RKO (cell line): ENCODE measurements at regions not wholly inside any gene's neighbourhood (a gene's known extent, or its start where the extent isn't known, plus 50 kb on each side); places are given as distances from the start of the nearest gene placed in this dataset.

Source experiments
- DNase-seq: peaks from one replicate; pipeline ENCODE4 v3.0.0-alpha.2; 2016; ENCODE audit warnings: low spot score

DNA sequence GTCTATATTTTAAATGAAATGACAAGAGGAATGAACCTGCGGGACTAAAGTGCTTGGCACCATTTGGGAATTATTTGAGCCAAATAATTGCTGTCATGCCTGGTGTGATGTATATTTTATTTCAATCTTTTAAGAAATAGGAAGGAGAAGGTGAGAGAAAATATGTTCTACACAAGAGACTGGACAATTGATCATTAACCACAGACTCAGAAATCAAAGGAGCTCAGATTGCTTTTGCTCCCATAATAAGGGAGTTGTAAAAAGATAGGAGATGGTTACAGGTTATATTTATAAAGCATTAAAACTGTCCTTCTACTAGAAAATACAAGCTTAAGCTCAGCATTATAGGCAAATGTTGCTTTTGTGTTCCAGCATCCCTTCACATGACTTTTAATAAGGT lies 515.2 kb upstream of the SULF2 start:
- no peak for DNase-seq

DNA sequence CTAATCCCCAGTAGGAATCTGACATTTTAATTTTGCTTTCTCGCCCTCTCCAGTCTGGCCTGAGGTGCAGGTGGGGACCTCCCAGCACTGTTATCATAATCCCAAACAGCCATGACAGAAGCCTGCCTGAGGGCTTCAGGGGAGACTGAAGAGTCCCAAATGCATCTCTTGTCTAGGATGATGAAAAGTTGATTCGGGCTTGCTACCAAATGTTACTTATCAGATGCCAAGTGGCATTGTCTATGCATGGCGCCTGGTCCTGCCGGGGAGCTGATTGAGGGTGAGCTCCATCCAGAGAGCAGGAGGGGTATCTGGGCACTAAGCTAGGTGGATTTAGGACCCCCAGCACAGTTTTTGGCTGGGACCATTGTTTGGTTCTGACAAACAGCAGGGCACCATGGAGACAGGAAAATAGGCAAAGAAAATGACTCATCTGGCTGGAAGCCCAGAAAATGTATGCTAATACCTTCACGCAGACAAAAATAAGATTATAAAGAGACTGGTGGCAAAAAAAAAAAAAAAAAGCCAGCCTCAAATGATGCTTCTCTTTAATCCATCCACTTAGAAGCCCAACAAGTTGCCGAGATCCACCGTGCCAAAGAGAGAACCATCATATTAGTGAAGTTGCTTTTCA lies 513.7 kb upstream of the SULF2 start:
- DNase-seq = peak; percentile 66

DNA sequence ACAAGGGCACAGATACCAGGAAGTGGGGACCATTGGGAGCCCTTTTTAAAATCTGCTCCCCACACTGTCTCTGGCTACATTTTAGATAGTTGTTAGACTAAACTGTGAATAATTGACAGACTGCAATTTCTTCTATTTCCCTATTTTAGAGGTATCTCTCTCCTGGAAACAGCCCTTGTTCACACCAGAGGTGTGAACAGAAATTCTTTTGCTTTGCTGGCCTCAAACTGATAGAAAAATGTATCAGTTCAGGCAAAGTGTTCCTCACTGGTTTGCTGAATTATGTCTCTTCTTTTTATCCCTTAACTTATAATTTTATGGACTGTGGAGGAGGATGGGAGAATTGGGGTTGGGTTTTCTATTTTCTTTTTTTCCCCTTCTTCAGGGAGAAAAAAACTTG lies 513.2 kb upstream of the SULF2 start:
- DNase-seq = no peak

DNA sequence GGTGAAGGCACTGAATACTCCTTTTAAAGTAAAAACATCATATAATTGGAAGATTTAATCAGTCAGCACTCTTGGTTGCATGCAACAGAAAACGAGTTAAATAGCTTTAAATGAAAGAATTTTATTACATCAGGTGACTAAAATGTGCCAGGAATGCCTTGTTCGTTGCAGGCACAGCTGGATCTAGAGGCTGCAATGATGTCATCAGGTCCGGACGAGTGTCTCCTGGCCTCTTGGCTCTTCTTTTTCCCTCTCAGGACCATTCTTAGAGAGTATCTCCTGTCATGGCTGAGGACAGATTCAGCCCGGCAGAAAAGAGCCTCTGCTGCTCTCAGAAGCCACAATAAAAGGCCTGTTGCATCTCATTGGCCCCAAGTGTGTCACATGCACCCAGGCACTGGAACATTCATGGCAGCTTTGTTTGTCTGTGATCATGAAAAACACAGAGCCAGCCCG lies 510.7 kb upstream of the SULF2 start:
- no peak for DNase-seq

DNA sequence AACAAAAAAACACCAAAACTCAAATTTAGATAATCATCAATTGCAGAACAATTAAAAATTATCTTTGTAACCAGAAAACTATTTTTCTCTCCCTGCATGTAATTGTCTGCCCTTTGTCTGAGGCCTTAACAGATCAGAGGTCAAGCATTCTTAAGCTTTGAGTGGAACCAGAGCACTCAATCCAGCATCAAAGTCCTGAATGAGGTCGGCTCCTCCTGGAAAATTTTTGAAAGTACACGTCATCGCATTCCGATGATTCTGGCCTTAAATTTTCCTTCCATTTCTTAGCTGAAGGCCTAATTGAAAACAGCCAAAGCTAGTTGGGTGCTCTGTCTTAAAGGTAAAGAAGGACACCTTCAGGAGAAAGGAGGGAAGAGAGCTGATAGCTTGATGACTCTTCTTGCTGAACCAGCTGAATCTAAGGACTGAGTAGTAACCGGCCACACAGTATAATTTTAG lies 510.2 kb upstream of the SULF2 start:
- DNase-seq = peak; percentile 68

DNA sequence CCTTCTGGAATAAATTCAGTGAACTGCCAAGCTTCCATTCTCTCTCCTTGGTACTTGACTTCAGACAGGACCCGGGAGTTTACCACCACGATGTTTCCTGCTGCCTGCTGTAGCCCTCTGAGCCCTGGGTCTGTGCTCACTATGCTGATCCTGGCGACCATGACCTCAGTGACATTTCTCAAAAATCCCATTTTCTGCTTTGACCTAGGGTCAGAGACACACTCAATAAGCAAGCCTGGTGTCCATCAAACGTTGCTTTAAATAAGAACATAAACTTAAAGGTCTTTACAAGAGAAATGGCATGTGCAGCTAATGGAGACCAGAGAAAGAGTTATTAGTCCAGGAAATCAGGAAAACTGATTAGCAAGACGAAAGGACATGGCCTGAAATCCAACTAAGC lies 509.7 kb upstream of the SULF2 start:
- DNase-seq = no peak

DNA sequence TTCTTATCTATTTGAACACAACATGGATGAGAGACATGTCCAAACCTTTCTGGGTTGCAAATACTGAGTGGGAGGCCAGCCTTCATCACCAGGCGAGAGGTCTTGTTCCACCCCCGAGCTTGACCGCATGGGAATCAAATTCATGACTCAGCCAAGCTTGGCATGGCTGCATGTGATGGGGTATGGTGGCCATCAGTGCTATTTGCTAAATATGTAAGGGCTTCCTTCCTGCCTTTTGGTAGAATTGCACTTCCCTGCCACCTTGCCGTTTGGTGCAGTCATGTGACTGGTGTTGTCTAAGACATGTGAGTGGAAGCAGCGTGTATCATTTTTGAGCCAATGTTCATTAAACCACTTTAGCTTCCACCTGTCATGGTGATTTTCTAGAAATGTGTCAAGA lies 508.9 kb upstream of the SULF2 start:
- DNase-seq = no peak

DNA sequence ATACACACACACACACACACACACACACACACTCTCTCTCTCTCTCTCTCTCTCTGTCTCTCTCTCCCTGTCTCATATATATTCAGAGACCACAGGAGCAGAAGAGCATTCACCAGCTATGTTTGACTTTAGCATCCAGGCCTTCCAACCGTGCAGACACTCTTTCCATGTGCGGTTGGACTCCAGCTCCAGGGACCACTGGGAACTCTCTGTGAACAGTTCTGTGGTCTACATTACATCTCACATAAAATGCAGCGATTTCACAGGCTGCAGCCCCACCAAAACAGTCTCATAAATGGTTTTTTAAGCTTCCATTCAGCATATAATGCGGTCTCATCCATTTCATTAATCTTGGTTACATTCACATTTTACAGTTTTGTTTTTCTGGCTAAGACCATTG lies 508.4 kb upstream of the SULF2 start:
- no peak for DNase-seq

DNA sequence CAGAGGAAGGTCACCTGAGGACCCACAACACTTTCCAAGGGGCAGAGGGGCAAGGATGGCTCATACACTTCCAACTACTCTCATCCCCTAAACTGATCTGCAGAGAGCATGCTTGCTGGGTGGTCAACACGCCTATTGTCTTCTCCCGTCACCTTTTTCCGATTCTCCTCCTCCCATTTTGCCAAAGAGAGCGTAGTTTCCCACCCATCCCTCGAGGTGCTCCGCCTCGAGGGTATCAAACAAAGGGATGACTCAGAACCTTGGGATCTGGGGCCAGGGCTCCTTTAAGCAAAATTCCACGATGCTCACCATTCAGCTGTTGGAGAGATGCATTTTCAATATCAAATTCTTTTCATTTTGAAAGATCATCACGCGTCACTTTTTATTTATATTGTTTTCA lies 507.5 kb upstream of the SULF2 start:
- no peak for DNase-seq

DNA sequence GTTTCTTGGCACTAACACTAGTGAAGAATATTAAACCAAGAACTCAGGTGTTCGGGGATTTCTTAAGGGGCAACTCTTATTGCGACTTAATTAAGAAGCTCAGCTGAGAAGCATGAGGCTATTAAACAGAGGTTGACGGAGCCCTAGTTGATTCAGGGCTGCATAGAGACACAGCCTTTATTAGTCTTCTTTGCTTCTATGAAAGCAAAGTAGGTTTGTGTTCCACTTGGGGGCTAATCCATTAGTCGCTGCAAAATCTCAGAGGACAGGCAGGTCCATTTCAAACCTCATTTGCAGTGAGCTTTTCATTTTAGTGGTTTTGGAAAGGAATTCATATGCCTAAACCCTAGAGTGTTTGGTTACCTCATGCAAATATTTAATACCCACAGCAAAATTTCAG lies 506.6 kb upstream of the SULF2 start:
- DNase-seq = no peak

DNA sequence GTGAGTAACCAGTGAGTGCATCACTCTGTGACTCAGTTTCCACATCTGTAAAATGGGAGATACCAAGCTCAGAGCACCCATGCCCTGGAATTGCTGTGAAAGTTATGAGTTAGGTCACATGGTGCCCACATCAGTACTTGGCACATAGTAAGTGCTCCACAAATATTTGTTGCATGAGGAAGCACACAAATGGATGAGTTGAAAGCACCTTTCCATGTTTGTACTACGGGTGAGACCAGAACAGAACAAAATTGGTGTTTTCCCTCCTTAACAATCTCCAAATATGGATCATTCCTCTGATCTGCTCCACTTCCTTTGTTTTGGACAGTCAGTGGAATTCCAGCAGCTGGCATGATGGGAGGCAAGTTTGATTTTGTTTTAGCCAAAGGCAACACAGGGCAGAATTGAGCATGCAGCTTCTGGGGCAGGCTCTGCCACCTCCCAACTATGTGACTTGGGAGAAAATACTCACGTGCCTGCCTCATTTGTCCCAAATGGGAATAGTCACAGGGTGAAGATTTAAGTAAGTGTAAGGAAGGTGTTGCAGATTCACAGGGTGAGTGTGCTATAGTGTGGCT lies 503.7 kb upstream of the SULF2 start:
- no peak for DNase-seq

DNA sequence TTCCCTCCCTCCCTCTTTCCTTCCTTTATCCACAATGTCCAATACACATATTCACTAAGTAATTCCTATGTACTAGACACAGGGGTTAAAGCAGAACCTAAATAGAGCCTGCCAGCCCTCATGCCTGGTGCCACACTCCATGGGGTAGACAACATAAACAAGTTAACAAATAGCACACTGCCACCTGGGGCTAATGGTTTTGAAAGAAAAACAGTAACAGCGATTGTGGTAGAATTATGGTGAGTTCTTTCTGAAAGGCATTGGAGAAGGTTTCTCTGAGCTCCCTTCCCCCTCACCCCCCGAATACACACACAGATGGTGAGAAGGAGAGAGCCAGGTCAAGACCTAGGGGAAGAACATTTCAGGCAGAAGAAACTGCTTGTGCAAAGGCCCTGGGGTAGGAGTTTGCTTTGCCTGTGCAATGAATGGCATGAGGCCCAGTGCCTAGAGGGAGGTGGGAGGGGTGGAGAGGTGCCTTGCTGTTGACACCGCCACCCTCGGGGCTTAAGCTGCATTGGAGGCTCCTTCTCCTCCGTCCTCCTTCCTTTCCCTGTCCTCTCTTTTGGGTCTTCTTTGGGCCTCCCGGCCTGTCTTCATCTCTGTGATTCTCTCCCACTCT lies 502.4 kb upstream of the SULF2 start:
- no peak for DNase-seq

DNA sequence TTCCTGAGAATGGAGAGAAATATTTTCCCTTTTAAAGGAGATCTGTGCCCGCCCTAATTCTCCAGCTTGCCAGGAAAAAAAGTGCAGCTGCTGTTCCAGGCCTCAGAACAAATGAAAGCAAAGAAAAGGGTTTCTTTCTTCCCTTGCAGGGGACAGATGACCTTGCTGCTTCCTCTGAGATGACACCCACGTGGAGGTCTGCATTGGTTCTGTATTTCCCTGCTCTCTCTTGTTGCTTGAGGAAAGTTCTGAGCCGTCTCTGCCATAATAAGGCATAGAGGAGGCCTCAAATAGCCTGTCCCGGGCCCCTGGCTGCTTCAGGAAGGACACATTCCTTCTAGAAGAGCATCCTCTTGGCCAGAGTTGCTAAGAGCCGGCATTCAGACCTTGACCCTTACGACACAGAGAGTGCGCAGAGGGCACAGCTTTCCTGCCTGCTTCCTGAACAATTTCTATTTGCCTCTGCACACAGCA lies 501.8 kb upstream of the SULF2 start:
- no peak for DNase-seq

DNA sequence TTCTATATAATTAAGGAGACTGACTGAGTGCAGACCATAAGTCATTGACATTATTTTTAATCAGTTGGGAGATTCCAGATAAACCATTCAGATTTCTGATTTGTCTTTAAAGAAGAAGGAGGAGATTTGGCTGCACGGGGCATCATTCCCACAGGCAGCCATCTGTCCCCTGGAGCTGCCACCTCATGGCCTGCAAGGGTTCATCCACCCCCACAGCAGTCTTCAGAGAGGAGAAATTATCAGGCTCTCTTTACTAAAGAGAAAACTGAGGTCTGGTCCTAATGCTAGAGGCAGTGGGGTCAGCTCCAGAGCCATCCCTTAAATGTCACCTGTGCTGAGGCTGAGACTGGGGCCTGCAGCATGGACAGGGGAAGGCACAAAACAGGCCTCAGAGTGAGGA lies 501.3 kb upstream of the SULF2 start:
- DNase-seq = no peak

DNA sequence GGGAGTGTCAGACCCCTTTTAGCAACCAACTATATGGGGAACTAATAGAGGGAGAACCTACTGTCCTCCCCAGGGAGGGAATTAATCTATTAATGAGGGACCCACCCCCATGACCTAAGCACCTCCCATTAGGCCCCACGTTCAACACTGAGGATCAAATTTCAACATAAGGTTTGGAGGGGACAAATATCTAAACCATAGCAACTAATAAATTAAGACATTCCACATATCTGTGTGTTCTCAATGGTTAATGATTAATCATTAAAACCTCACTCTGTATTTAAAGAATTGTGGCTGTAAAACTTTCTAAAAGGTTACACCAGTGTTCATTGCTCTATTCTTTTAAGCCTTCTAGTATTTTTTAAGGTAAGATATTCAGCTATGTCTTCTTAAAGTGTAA lies 500.4 kb upstream of the SULF2 start:
- no peak for DNase-seq

DNA sequence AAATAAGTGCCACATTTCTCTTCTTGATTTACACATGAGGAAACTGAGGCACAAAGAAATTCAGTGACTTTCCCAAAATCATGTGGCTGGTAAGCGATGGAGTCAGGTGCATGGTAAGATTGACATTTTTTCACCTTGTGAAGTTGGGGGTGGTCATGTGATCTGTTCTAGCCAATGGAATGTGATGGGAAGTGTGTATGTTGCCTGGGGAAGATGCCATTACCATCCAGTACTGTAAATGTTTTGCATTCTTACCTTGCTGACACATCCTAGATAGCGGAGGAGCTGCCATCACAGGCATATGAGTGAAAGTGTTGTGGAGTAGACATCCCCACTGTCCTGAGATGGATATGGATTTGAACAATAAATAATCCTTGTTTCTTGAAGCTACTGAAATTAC lies 499.6 kb upstream of the SULF2 start:
- no peak for DNase-seq

DNA sequence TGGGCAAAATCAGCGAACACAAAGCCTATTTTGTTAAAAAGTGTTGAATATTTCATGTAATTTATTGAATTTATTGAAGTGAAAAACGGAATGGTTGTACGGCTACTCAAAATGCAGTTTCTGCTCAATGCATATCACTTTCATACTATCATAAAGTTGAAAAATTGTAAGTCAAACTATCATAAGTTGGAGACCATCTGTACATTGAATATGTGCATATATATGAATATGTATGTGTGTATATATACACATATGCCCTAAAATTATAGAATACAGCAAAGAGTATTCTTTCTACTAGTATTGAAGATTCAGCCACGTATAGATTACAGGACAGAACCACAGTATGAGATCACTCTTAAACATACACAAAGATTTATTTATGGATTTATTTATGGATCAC lies 499.0 kb upstream of the SULF2 start:
- DNase-seq = no peak

DNA sequence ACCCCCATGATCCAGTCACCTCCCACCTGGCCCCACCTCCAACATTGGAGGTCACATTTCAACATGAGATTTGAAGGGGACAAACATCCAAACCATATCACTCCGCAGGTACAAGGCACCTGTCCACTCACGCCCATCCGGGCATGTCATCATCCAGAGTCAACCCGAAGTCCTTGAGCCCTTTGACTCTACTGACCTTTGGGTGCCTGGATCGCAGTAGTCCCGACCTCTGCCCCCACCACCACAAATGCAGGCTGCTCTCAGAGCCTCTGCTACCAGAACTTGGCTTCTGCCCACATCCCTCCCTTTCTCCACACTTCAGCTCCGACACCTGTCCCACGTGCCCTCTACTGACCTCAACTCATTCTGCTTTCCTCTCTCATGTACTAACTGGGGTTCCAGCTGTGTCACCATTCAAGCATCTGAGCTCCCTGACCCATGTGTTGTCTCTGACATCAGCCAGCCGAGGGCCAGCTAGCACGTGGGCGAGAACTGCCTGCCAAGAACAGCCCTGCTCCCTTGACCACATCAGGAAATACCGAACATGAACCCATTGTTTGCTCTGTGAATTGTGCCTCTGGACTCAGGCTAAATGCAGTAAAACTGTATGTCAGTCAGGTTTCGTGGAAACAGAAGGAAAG lies 498.3 kb upstream of the SULF2 start:
- DNase-seq = no peak

DNA sequence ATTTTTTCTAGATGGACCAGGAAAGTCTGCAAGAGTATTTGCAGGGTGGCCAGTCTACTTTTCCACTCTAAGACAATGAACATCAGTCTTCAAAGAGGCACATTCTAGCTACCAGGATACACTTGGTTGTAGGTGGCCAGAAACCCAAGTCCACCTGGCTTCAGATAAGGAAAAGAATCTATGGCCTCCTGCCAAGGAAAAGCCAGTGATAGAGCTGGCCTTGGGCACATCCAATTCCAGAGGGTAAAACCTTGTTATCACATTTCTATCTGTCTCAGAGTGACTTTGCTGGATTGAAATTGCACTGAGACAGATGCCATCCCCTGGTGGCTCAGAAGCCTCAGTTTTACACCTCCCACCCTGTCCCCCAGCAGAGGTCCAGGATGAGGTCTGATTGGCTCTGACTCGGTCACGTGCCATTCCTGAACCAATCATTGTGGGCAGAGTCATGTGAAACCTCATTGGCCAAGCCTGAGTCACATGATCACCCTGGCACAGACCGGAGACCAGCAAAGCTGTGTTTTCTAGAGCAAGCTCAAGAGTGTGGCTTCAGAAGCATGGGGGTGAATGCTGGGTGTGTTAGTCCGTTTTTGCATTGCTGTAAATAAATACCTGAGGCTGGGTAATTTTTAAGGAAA lies 497.4 kb upstream of the SULF2 start:
- DNase-seq = no peak

DNA sequence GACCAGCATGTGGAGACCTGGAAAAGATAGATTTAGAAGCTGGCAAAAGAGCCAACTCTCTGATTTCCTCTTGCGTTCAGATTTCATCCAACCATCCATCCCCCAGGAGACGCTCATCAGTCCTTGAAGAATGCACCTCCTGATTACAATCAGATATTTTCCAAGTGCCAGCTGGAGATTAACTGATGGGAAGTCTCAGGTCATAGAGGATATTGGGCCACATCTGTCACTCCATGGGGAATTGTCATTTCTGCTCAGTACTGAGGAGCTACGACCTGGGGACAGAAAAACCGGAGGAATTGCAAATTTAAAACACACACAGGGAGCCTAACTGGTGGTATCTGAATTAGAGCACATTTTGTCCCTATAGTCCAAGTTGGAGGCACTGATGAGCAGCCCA lies 496.2 kb upstream of the SULF2 start:
- no peak for DNase-seq

DNA sequence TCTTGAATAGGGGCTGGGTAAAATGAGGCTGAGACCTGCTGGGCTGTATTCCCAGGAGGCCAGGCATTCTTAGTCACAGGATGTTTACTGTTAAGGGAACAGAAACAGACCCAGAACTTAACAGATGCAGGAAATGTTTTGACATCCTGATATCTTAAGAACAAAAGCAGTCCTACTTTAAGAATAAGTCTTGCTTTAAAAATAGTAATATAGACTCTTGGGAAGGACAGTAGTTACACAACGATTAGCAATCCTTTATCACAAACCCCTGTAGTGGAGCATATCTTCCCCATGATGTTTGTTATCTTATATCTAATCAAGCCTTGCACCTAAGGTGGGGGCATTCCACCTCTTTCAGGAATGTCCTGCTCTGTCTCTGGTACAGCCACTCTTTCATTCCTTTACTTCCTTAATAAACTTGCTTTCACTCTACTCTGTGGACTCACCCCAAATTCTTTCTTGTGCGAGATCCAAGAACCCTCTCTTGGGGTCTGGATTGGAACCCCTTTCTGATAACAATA lies 493.7 kb upstream of the SULF2 start:
- DNase-seq = no peak

DNA sequence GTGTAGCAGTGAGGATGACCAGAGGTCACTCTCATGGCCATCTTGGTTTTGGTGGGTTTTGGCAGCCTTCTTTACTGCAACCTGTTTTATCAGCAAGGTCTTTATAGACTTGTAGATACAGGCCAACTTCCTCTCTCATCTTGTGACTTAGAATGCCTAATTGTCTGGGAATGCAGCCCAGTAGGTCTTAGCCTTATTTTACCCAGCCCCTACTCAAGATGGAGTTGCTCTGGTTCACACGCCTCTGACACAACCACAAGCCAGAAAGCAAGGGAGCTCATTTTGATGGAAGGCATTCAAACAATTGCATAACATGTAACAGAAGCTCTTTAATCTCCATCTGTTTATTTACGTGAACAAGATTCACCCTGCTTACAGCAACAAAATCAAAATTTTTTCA lies 492.0 kb upstream of the SULF2 start:
- no peak for DNase-seq

DNA sequence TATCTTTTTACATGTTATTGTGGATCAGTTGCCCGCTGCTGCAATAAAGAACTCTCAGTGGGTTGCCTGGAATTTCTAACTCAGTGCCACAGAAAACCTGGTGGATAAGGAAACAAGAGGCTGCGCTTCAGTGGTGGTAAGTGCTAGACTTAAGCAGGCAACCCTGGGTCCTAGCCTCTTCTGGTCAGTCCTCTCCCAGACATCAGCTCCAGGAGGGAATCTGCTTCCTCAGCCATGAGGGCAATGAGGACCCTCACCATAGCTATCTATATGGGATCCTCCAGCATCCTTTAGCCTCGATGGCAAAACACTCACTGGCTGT lies 490.7 kb upstream of the SULF2 start:
- no peak for DNase-seq
